ENCODE measurements at regions not wholly inside any gene's neighbourhood (a gene's known extent, or its start where the extent isn't known, plus 50 kb on each side); places are given as distances from the start of the nearest gene placed in this dataset.

GRCh38 chr3:124671106-124671505 is 59.1 kb upstream of the UMPS start:
- DNase-seq (ENCODE audit: low read depth): no peak

GRCh38 chr3:124674336-124674735 is 55.9 kb upstream of the UMPS start:
- no peak for DNase-seq (ENCODE audit: low read depth)

GRCh38 chr3:124676236-124676635 is 54.0 kb upstream of the UMPS start:
- no peak for DNase-seq (ENCODE audit: low read depth)

- DNase-seq (ENCODE audit: low read depth): no peak
Observed at GRCh38 chr3:124679048-124679638, 51.1 kb upstream of the UMPS start.

Measured in activated T-helper 1 cell treated with Interleukin-2 at 50 U/mL for 16 hours (primary cell).